Epithelial cell of proximal tubule (primary cell): ENCODE measurements at regions not wholly inside any gene's neighbourhood (a gene's known extent, or its start where the extent isn't known, plus 50 kb on each side); places are given as distances from the start of the nearest gene placed in this dataset.

Experiments
- DNase-seq: peaks from one replicate; pipeline ENCODE4 v3.0.0-alpha.2; 2011; ENCODE audit warnings: low read depth
- H3K4me3 ChIP-seq: 2 replicates; pipeline ENCODE4 v1.5.1; 2011; ENCODE audit warnings: low read depth, mild to moderate bottlenecking, low read length
- CTCF ChIP-seq: conservative IDR thresholded peaks from 2 replicates; pipeline ENCODE4 v1.5.1; 2012; ENCODE audit warnings: low read depth, mild to moderate bottlenecking, low read length

GRCh38 chr6:56347526-56347925, 100.1 kb upstream of the COL21A1 start:
- TF ChIP-seq CTCF, result no peak
- H3K4me3 ChIP-seq, result no peak overlapping the region
- no peak for DNase-seq

GRCh38 chr6:56346958-56347357, 99.6 kb upstream of the COL21A1 start:
- H3K4me3 ChIP-seq, result no peak overlapping the region
- no peak for DNase-seq
- TF ChIP-seq CTCF, result no peak

DNA sequence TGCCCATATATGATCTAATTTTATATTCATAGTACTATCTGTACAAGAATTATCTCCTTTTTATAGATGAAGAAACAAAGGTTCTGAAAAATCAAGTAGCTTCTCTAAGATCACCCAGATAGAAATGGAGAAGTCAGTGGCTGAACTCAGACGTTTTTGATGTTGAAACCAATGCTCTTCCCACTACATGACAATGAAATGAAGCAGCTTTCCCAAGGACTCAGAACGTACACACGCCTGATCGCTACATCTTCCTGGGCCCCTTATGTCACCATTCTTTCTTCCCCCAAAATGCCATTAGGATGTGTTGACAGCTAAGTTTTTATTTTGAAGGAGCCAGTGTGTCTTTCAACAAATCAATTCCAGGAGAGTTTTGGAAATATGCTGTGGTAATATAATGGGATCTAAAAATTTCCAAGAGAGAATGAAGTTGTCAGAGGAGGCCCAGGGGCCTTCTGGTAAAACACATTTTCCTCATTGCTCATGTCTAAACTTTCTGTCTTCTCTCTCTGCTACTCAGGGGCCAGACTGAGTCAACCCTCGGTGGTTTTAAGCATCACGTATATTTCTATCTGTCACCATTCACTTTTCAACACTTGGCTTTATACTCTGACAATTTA, 98.1 kb upstream of the COL21A1 start:
- no peak overlapping the region for H3K4me3 ChIP-seq
- TF ChIP-seq CTCF, result no peak
- no peak for DNase-seq

DNA sequence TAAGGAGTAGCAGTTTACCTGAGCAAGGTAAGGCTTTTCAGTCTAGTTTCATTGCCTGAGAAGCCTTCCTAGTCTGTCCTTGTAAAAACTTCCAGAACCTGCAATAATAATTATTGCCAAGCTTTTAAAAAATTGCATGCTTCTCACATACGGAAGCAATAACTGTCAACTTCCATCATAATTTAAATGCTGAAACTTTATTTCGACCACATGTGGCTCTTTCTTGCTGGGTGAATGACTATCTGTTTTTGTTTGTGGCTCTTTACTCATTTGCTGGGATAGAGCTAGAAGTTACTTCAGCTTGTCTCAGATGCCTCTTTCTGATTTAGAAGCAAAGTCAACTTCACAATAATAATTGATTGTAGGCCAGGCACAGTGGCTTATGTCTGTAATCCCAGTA, 95.9 kb upstream of the COL21A1 start:
- DNase-seq, result no peak
- no peak for TF ChIP-seq CTCF
- H3K4me3 ChIP-seq, result no peak overlapping the region

DNA sequence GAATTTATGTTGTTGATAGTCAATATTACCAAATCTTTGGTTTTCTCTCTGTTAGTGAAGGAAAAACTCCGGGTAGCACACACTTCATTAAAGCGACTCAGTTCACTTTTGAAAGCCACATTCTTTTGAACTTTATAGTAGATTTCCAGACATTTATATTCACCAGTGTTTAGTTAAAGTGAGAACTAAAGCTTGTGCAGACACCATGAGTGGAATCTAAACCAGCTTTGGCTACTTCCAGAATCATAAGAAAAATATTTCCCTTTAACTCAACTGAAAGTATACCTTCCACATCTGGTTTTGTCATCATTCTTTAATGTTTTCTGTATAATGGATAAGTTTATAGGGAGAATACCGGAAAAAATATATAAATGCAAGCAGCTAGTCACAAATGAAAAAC, 92.1 kb upstream of the COL21A1 start:
- DNase-seq, result no peak
- no peak for TF ChIP-seq CTCF
- H3K4me3 ChIP-seq, result no peak overlapping the region

- H3K4me3 ChIP-seq, result no peak overlapping the region
- DNase-seq, result peak; percentile 70
- TF ChIP-seq CTCF, result no peak
These were observed 88.3 kb upstream of the COL21A1 start for GRCh38 chr6:56335726-56336125.

- TF ChIP-seq CTCF, result no peak
- no peak overlapping the region for H3K4me3 ChIP-seq
- no peak for DNase-seq
These were observed 87.6 kb upstream of the COL21A1 start for GRCh38 chr6:56334937-56335336.
